OCI-LY1 (cell line): ENCODE measurements at regions not wholly inside any gene's neighbourhood (a gene's known extent, or its start where the extent isn't known, plus 50 kb on each side); places are given as distances from the start of the nearest gene placed in this dataset.

Experiments
- H2AFZ ChIP-seq: fragments of 200-600 bp; sonication (generic), shearing (Covaris generic); 2 replicates; pipeline ENCODE4 v1.6.0; 2014; ENCODE audit warnings: antibody characterized with exemption, mild to moderate bottlenecking, low read length
- H3F3A ChIP-seq: fragments of 200-600 bp; sonication (generic), shearing (Covaris generic); 2 replicates; pipeline ENCODE4 v1.6.0; 2014; ENCODE audit warnings: mild to moderate bottlenecking, antibody characterized with exemption, low read length, moderate library complexity; ENCODE audit not compliant: insufficient read depth
- H3K27ac ChIP-seq: fragments of 200-600 bp; sonication (generic); 2 replicates; pipeline ENCODE4 v1.5.1; 2014; ENCODE audit warnings: low read length, mixed run types, mild to moderate bottlenecking, low read depth; ENCODE audit not compliant: poor library complexity, severe bottlenecking
- H3K27me3 ChIP-seq: fragments of 200-600 bp; sonication (generic); 2 replicates; pipeline ENCODE4 v1.6.0; 2014; ENCODE audit warnings: antibody characterized with exemption, mild to moderate bottlenecking, low read length, moderate library complexity; ENCODE audit not compliant: insufficient read depth
- H3K36me3 ChIP-seq: fragments of 200-600 bp; sonication (generic); 2 replicates; pipeline ENCODE4 v1.6.1; 2014; ENCODE audit warnings: mild to moderate bottlenecking, antibody characterized with exemption, low read length, moderate library complexity, mixed read lengths; ENCODE audit not compliant: insufficient read depth
- H3K4me1 ChIP-seq: fragments of 200-600 bp; sonication (generic); 2 replicates; pipeline ENCODE4 v1.5.1; 2014; ENCODE audit warnings: mild to moderate bottlenecking, low read length, moderate library complexity; ENCODE audit not compliant: insufficient read depth, severe bottlenecking
- H3K4me2 ChIP-seq: fragments of 200-600 bp; sonication (generic), shearing (Covaris generic); 2 replicates; pipeline ENCODE4 v1.6.1; 2014; ENCODE audit warnings: low read length
- H3K4me3 ChIP-seq: fragments of 200-600 bp; sonication (generic); 2 replicates; pipeline ENCODE4 v1.5.1; 2014; ENCODE audit warnings: low read length, low read depth, mild to moderate bottlenecking, mixed read lengths; ENCODE audit not compliant: poor library complexity, severe bottlenecking
- H3K79me2 ChIP-seq: fragments of 200-600 bp; shearing (Covaris generic); 2 replicates; pipeline ENCODE4 v1.6.1; 2016; ENCODE audit warnings: mixed run types, low read length, mixed read lengths; ENCODE audit not compliant: insufficient read depth
- H3K9ac ChIP-seq: fragments of 200-600 bp; sonication (generic), shearing (Covaris generic); 2 replicates; pipeline ENCODE4 v1.6.1; 2014; ENCODE audit warnings: mild to moderate bottlenecking, low read length, mixed read lengths
- H3K9me2 ChIP-seq: fragments of 200-600 bp; sonication (generic), shearing (Covaris generic); 2 replicates; pipeline ENCODE4 v1.6.1; 2014; ENCODE audit warnings: low read depth, mild to moderate bottlenecking, low read length, mixed read lengths
- H3K9me3 ChIP-seq: fragments of 200-600 bp; shearing (Covaris generic); 2 replicates; pipeline ENCODE4 v1.6.1; 2014; ENCODE audit warnings: low read length, mixed read lengths
- H4K20me1 ChIP-seq: fragments of 200-600 bp; sonication (generic), shearing (Covaris generic); 2 replicates; pipeline ENCODE4 v1.6.0; 2016; ENCODE audit warnings: mild to moderate bottlenecking, low read length; ENCODE audit not compliant: insufficient read depth
- EZH2 ChIP-seq: fragments of 200-600 bp; sonication (generic), shearing (Covaris generic); IDR thresholded peaks from 2 replicates; pipeline ENCODE4 v1.8.0; 2017; ENCODE audit warnings: borderline replicate concordance, mixed run types, mild to moderate bottlenecking, antibody characterized with exemption, low read length, moderate library complexity, mixed read lengths
- TF ChIP-seq, protein P1 (sequence below): fragments of 200-600 bp; sonication (generic), shearing (Covaris generic); IDR thresholded peaks from 2 replicates; pipeline ENCODE4 v1.5.1; 2017; ENCODE audit warnings: mild to moderate bottlenecking, antibody characterized with exemption, low read length, moderate library complexity, mixed read lengths

DNA sequence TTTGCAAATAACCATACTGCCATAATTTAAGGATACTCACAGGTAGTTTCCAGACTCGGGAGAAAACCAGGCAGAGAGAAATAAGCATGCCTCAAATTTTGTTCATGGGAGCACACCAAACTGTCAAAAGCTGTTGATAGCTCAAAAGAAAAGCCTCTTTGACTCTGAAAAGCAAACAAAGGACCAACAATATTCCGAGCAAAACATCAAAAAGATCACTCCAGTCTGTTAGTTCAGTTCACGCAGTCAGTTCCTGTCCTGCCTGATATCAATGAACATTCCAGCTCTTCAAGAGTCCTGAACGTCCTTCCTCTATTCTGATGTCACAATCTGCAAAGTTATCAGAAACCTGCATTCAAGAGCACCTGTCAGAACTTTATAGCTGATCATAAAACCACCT lies 78.7 kb downstream of the RRM2 start:
- no peaks in the 10 kb centered on the region for H3K9me3 ChIP-seq
- no peak overlapping the region for H3K4me3 ChIP-seq
- TF ChIP-seq EZH2 = no peak
- TF ChIP-seq, protein P1, sequence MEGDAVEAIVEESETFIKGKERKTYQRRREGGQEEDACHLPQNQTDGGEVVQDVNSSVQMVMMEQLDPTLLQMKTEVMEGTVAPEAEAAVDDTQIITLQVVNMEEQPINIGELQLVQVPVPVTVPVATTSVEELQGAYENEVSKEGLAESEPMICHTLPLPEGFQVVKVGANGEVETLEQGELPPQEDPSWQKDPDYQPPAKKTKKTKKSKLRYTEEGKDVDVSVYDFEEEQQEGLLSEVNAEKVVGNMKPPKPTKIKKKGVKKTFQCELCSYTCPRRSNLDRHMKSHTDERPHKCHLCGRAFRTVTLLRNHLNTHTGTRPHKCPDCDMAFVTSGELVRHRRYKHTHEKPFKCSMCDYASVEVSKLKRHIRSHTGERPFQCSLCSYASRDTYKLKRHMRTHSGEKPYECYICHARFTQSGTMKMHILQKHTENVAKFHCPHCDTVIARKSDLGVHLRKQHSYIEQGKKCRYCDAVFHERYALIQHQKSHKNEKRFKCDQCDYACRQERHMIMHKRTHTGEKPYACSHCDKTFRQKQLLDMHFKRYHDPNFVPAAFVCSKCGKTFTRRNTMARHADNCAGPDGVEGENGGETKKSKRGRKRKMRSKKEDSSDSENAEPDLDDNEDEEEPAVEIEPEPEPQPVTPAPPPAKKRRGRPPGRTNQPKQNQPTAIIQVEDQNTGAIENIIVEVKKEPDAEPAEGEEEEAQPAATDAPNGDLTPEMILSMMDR = no peak
- H4K20me1 ChIP-seq = no peaks in the 10 kb centered on the region
- no peaks in the 10 kb centered on the region for H3K27me3 ChIP-seq
- H3K4me2 ChIP-seq = no peak overlapping the region
- no peaks in the 10 kb centered on the region for H3K4me1 ChIP-seq
- no peak overlapping the region for H3K27ac ChIP-seq
- no peaks in the 10 kb centered on the region for H3K9me2 ChIP-seq
- no peaks in the 10 kb centered on the region for H3K79me2 ChIP-seq
- H3K9ac ChIP-seq = no peak overlapping the region
- no peaks in the 10 kb centered on the region for H3F3A ChIP-seq
- H2AFZ ChIP-seq = no peak overlapping the region
- no peaks in the 10 kb centered on the region for H3K36me3 ChIP-seq

DNA sequence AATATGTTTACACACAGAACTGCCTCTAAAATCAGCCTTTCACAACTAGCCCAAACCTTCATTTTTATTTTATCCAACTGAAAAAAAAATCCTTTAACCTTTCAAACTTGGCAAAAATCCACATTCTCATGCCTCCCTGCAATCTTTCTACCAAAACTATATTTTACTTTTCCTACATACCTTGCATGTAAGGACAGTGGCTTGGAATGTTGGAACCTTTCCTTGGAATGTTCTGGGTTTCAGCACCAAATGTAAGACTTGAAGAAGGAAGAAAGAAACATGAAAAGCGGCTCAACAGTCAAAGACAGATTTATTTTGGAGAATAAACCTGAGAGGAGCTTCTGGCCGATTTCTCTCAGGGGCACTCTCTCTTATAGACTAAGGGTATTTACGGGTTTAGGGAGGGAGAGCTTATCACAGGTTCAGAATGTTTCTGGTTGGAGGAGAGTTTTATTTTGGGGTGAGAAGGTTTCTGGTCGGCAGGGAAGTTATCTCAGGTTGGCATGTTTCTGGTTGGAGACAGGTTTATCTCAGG lies 79.7 kb downstream of the RRM2 start:
- Histone ChIP-seq H3F3A (no peaks in the 10 kb centered on the region), H3K36me3 (no peaks in the 10 kb centered on the region), H3K9ac (no peak overlapping the region), H3K79me2 (no peaks in the 10 kb centered on the region), H4K20me1 (no peaks in the 10 kb centered on the region), H3K27me3 (no peaks in the 10 kb centered on the region), H2AFZ (no peak overlapping the region), H3K9me3 (no peaks in the 10 kb centered on the region), H3K4me2 (no peak overlapping the region), H3K27ac (no peak overlapping the region), H3K4me1 (no peaks in the 10 kb centered on the region), H3K9me2 (no peaks in the 10 kb centered on the region), H3K4me3 (no peak overlapping the region)
- TF ChIP-seq, protein P1 = no peak
- TF ChIP-seq EZH2 = no peak

DNA sequence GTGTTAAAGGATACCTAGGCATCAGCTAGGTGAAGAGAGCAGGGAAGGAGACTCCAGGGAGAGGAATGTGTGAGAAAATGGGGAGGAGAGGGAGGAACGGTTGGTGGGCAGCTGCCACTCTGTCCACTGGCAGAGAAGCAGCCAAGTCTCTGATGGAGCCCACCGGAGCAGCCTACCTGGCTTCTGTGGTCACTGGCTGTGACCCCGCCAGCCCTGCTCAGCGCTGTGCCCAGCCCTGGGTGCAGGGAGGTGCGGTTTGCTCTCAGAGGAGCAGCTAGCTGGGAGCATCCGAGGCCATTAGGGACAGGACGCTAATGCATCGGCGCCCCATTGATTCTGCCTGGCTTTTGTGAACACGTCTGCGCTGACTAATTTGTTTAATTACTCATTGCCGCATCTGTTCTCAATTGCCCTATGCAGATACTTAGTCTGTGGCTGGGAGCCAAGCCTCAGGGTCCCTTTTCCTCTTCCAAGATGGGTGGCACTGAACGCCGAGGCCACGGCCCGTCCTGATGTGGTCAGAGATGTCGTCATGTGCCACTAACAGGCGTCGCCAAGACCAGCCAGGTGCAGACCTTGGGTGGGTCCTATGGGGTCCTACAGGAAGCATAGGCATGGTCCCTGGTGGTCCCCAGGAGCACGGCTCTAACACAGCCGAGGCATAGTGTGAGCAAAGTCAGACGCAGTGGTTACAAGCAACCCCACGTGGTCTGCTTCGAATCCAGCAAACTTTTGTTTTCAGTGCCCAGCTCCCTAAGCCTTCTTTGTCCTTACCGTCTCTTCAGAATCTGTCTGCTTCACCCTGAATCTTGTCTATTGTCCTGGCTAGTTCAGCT lies 82.0 kb downstream of the RRM2 start:
- Histone ChIP-seq H3K4me3 (no peak overlapping the region), H4K20me1 (no peaks in the 10 kb centered on the region), H3K27me3 (no peaks in the 10 kb centered on the region), H3K9me2 (no peaks in the 10 kb centered on the region), H3K9me3 (no peaks in the 10 kb centered on the region), H3K4me2 (no peak overlapping the region), H3K4me1 (no peaks in the 10 kb centered on the region), H3F3A (no peaks in the 10 kb centered on the region), H3K36me3 (no peaks in the 10 kb centered on the region), H2AFZ (no peak overlapping the region), H3K27ac (no peak overlapping the region), H3K9ac (no peak overlapping the region), H3K79me2 (no peaks in the 10 kb centered on the region)
- no peak for TF ChIP-seq EZH2
- TF ChIP-seq, protein P1 = no peak
